Endothelial cell of umbilical vein (primary cell): ENCODE measurements at regions not wholly inside any gene's neighbourhood (a gene's known extent, or its start where the extent isn't known, plus 50 kb on each side); places are given as distances from the start of the nearest gene placed in this dataset.

Experiments used
- BruUV-seq: library from RNA; stranded (reverse); fragments of 400-500 nt; replicated peaks from 2 replicates; lab custom pipeline; 2021; lab: Mats Ljungman, UMichigan
- CTCF ChIA-PET: fragments of 300-600, 350-600 bp; sonication (Branson Sonifier 250); formaldehyde crosslinking; loops from one replicate; lab custom pipeline; 2021; ENCODE audit warnings: antibody characterized with exemption, inconsistent platforms; lab: Charles Lee
- POLR2A ChIA-PET: fragments of 300-600, 350-600 bp; sonication (Branson Sonifier 250); formaldehyde crosslinking; loops from one replicate; lab custom pipeline; 2021; ENCODE audit warnings: antibody characterized with exemption, inconsistent platforms; lab: Charles Lee
- DNase-seq: peaks from one replicate; pipeline ENCODE4 v3.0.0-alpha.2; 2011; ENCODE audit warnings: low read depth, low spot score
- FAIRE-seq: peaks from 2 replicates; lab custom pipeline; 2011; peaks lifted over from hg19 to GRCh38; lab: Jason Lieb, UNC
- H2AFZ ChIP-seq: 2 replicates; pipeline ENCODE4 v1.6.0; 2012; ENCODE audit warnings: low read depth, low read length, control low read depth, inconsistent platforms
- H3K27ac ChIP-seq: 2 replicates; pipeline ENCODE4 v1.5.1; 2011; ENCODE audit warnings: low read depth, mild to moderate bottlenecking, control low read depth, low read length, moderate library complexity; ENCODE audit not compliant: insufficient read depth
- H3K27me3 ChIP-seq, 2 experiments: 2 replicates each; pipeline versions ENCODE4 v1.6.0 to v1.6.1; 2011; ENCODE audit warnings: low read length in 2 of 2, mixed read lengths in 1 of 2; ENCODE audit not compliant: control insufficient read depth in 2 of 2, insufficient read depth in 2 of 2
- H3K36me3 ChIP-seq, 2 experiments: 2 replicates in 1 of 2; 3 replicates in 1 of 2; pipeline ENCODE4 v1.5.1; 2011; ENCODE audit warnings: low read length in 2 of 2, mild to moderate bottlenecking in 1 of 2, moderate library complexity in 1 of 2; ENCODE audit not compliant: control insufficient read depth in 2 of 2, insufficient read depth in 2 of 2; ENCODE audit errors: extremely low read depth in 1 of 2
- H3K4me1 ChIP-seq: 3 replicates; pipeline ENCODE4 v1.5.1; 2011; ENCODE audit warnings: mild to moderate bottlenecking, low read length; ENCODE audit not compliant: control insufficient read depth, insufficient read depth; ENCODE audit errors: extremely low read depth
- H3K4me2 ChIP-seq: 2 replicates; pipeline ENCODE4 v1.6.1; 2011; ENCODE audit warnings: low read length, control low read depth, mixed read lengths; ENCODE audit not compliant: insufficient read depth
- H3K4me3 ChIP-seq, 3 experiments: fragments of 200-600 bp in 1 of 3; sonication (generic), shearing (Covaris generic) in 1 of 3; replicated peaks in 1 of 3; 2 replicates each; pipeline ENCODE4 v1.5.1; 2011 to 2016; ENCODE audit warnings: control low read depth in 3 of 3, low read length in 3 of 3, mild to moderate bottlenecking in 2 of 3, inconsistent platforms in 1 of 3, low read depth in 1 of 3, moderate library complexity in 1 of 3; ENCODE audit not compliant: insufficient read depth in 1 of 3
- H3K79me2 ChIP-seq: 2 replicates; pipeline ENCODE4 v1.6.0; 2012; ENCODE audit warnings: low read length, inconsistent platforms; ENCODE audit not compliant: control insufficient read depth, insufficient read depth
- H3K9ac ChIP-seq: replicated peaks from 2 replicates; pipeline ENCODE3; 2011; ENCODE audit warnings: low read length, control low read depth; ENCODE audit not compliant: insufficient read depth; ENCODE audit errors: extremely low read depth
- H3K9me1 ChIP-seq: replicated peaks from 3 replicates; pipeline ENCODE4 v1.6.0; 2011; ENCODE audit warnings: mild to moderate bottlenecking, low read length; ENCODE audit not compliant: control insufficient read depth, insufficient read depth; ENCODE audit errors: extremely low read depth
- H3K9me3 ChIP-seq: replicated peaks from 2 replicates; pipeline ENCODE4 v1.5.1; 2012; ENCODE audit warnings: low read length, inconsistent platforms; ENCODE audit not compliant: control insufficient read depth, insufficient read depth
- H4K20me1 ChIP-seq: replicated peaks from 2 replicates; pipeline ENCODE3; 2011; ENCODE audit warnings: mild to moderate bottlenecking, low read length; ENCODE audit not compliant: control insufficient read depth, insufficient read depth; ENCODE audit errors: extremely low read depth
- EZH2 ChIP-seq: IDR thresholded peaks from 2 replicates; pipeline ENCODE4 v1.6.1; 2012; ENCODE audit warnings: borderline replicate concordance, low read depth, mild to moderate bottlenecking, moderate library complexity, low read length, inconsistent platforms; ENCODE audit not compliant: severe bottlenecking
- FOS ChIP-seq: IDR thresholded peaks from 2 replicates; pipeline ENCODE4 v1.6.1; 2011; ENCODE audit warnings: mild to moderate bottlenecking, low read length, moderate library complexity, borderline replicate concordance; ENCODE audit not compliant: insufficient read depth
- GATA2 ChIP-seq: IDR thresholded peaks from 2 replicates; pipeline ENCODE4 v1.7.0; 2011; ENCODE audit warnings: low read depth, mild to moderate bottlenecking, moderate library complexity, mixed read lengths, low read length; ENCODE audit not compliant: insufficient read length, insufficient read depth
- JUN ChIP-seq: IDR thresholded peaks from 2 replicates; pipeline ENCODE4 v1.6.1; 2011; ENCODE audit warnings: borderline replicate concordance, low read depth; ENCODE audit not compliant: insufficient read length, insufficient read depth
- MYC ChIP-seq: IDR thresholded peaks from one replicate; pipeline ENCODE4 v1.6.1; 2011; ENCODE audit warnings: mild to moderate bottlenecking, low read depth, low read length
- POLR2A ChIP-seq: IDR thresholded peaks from 2 replicates; pipeline ENCODE4 v1.6.1; 2012; ENCODE audit warnings: low read depth, mild to moderate bottlenecking, control low read depth, low read length
- POLR2AphosphoS5 ChIP-seq: IDR thresholded peaks from 2 replicates; pipeline ENCODE4 v1.6.1; 2012; ENCODE audit warnings: low read depth, mild to moderate bottlenecking, control low read depth, low read length, moderate library complexity; ENCODE audit not compliant: insufficient read depth
- dilution Hi-C: fragments of 300-500 bp; cut with MboI; formaldehyde crosslinking; loops from one replicate; pipeline ENCODE4 v1.15.0; 2019; ENCODE audit warnings: low sequenced_read_pairs; ENCODE audit not compliant: extremely low pct_ligation_motif_present
- intact Hi-C: fragments of 100-400 bp; cut with micrococcal nuclease; formaldehyde crosslinking; loops from one replicate; pipeline ENCODE4 v1.10.0; 2022
- TF ChIP-seq, protein P1 (sequence below), 2 donors: IDR thresholded peaks; 1 replicate in 1 of 2; 2 replicates in 1 of 2; pipeline ENCODE4 v1.5.1; 2011; ENCODE audit warnings: low read length in 2 of 2, mild to moderate bottlenecking in 2 of 2, moderate library complexity in 2 of 2, control low read depth in 1 of 2, inconsistent platforms in 1 of 2, low read depth in 1 of 2; ENCODE audit not compliant: insufficient read depth in 1 of 2; ENCODE audit errors: extremely low read depth in 1 of 2
- TF ChIP-seq, protein P2 (sequence below): IDR thresholded peaks from 2 replicates; pipeline ENCODE4 v1.6.1; 2011; ENCODE audit not compliant: insufficient read depth, insufficient read length

DNA sequence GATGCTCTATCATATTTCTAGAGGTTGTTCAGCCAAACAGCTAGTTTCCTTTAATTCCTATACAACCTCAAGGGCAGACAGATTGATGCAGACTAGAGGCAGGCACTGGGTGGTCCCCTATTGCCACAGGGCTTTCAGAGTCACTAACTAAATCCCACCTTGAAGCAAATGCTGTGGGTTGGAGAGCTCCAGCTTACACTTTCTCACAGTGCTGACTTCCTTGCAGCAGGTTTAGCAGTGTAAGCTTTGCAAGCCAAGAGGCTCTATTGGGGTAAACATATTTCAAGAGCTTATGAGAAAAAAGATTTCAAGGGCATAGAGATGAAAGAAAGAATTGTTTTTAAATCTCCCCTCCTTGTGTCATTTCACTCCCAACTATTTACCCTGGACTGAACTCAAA lies 366.5 kb upstream of the CRIM1 start:
- intact Hi-C loops: no loop called here
- BruUV-seq: no TSS peak
- Histone ChIP-seq H3K79me2 (no peaks in the 10 kb centered on the region), H3K27me3 (no peaks in the 10 kb centered on the region), H3K4me1 (no peaks in the 10 kb centered on the region), H3K36me3 (no peaks in the 10 kb centered on the region), H4K20me1 (no peaks in the 10 kb centered on the region), H3K9me3 (no peaks in the 10 kb centered on the region), H3K9ac (no peak overlapping the region), H3K4me2 (no peak overlapping the region), H3K4me3 (no peak overlapping the region), H2AFZ (no peak overlapping the region), H3K27ac (no peak overlapping the region), H3K9me1 (no peaks in the 10 kb centered on the region)
- dilution Hi-C loops: no loop called here
- TF ChIP-seq JUN (no peak), FOS (no peak), POLR2A (no peak), EZH2 (no peak), MYC (no peak), GATA2 (no peak), POLR2AphosphoS5 (no peak)
- TF ChIP-seq, protein P1, sequence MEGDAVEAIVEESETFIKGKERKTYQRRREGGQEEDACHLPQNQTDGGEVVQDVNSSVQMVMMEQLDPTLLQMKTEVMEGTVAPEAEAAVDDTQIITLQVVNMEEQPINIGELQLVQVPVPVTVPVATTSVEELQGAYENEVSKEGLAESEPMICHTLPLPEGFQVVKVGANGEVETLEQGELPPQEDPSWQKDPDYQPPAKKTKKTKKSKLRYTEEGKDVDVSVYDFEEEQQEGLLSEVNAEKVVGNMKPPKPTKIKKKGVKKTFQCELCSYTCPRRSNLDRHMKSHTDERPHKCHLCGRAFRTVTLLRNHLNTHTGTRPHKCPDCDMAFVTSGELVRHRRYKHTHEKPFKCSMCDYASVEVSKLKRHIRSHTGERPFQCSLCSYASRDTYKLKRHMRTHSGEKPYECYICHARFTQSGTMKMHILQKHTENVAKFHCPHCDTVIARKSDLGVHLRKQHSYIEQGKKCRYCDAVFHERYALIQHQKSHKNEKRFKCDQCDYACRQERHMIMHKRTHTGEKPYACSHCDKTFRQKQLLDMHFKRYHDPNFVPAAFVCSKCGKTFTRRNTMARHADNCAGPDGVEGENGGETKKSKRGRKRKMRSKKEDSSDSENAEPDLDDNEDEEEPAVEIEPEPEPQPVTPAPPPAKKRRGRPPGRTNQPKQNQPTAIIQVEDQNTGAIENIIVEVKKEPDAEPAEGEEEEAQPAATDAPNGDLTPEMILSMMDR (IDR thresholded peaks at IDR 0.05; ENCODE audit: extremely low read depth in 1 of 2, insufficient read depth in 1 of 2, low read depth in 1 of 2, low read length in 2 of 2): no peak
- TF ChIP-seq, protein P2, sequence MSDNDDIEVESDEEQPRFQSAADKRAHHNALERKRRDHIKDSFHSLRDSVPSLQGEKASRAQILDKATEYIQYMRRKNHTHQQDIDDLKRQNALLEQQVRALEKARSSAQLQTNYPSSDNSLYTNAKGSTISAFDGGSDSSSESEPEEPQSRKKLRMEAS: no peak
- DNase-seq: no peak
- FAIRE-seq: no peak
- ChIA-PET CTCF (interaction anchor here (1.2 kb wide), 1 partner anchor 8 kb away, joined by 4 read pairs; no protein-coding TSS in a partner anchor), POLR2A (no interaction called here)
